H1 (cell line): ENCODE measurements at regions not wholly inside any gene's neighbourhood (a gene's known extent, or its start where the extent isn't known, plus 50 kb on each side); places are given as distances from the start of the nearest gene placed in this dataset.

ENCODE experiments used
- CTCF ChIA-PET: fragments of 300-600 bp; sonication (Branson Sonifier 250); formaldehyde crosslinking; loops from one replicate; lab custom pipeline; 2021; ENCODE audit not compliant: partially characterized antibody; lab: Charles Lee
- POLR2A ChIA-PET: fragments of 300-600 bp; sonication (Branson Sonifier 250); formaldehyde crosslinking; loops from one replicate; lab custom pipeline; 2021; ENCODE audit warnings: inconsistent platforms; ENCODE audit not compliant: partially characterized antibody; lab: Charles Lee
- DNase-seq, 2 experiments: peaks; one replicate each; pipeline versions ENCODE4 v3.0.0 to v3.0.0-alpha.2; 2010 to 2022; ENCODE audit warnings: low spot score in 2 of 2, low read depth in 1 of 2, mixed read lengths in 1 of 2
- FAIRE-seq: peaks from 2 replicates; lab custom pipeline; 2011; peaks lifted over from hg19 to GRCh38; lab: Jason Lieb, UNC
- H2AFZ ChIP-seq: 2 replicates; pipeline ENCODE4 v1.8.1; 2012; ENCODE audit warnings: low read length, inconsistent platforms
- H2AK5ac ChIP-seq: 2 replicates; pipeline ENCODE4 v1.6.1; 2013; ENCODE audit warnings: low read depth, low read length
- H2BK120ac ChIP-seq: replicated peaks from 2 replicates; pipeline ENCODE3; 2013; ENCODE audit warnings: low read depth, low read length, inconsistent platforms
- H2BK12ac ChIP-seq: 2 replicates; pipeline ENCODE4 v1.6.1; 2013; ENCODE audit warnings: low read depth, low read length
- H2BK15ac ChIP-seq: 2 replicates; pipeline ENCODE4 v1.6.1; 2013; ENCODE audit warnings: low read length
- H2BK20ac ChIP-seq: 2 replicates; pipeline ENCODE4 v1.6.1; 2013; ENCODE audit warnings: low read length
- H2BK5ac ChIP-seq: 2 replicates; pipeline ENCODE4 v1.6.1; 2013; ENCODE audit warnings: low read depth, low read length
- H3K14ac ChIP-seq: 2 replicates; pipeline ENCODE4 v1.6.1; 2013; ENCODE audit warnings: inconsistent platforms; ENCODE audit not compliant: insufficient read length
- H3K18ac ChIP-seq: 2 replicates; pipeline ENCODE4 v1.6.1; 2013; ENCODE audit warnings: low read length; ENCODE audit errors: extremely low read depth
- H3K23ac ChIP-seq: 2 replicates; pipeline ENCODE4 v1.6.1; 2013; ENCODE audit warnings: inconsistent platforms; ENCODE audit not compliant: insufficient read length
- H3K23me2 ChIP-seq: 2 replicates; pipeline ENCODE4 v1.6.1; 2013; ENCODE audit warnings: low read depth, low read length
- H3K27ac ChIP-seq: 2 replicates; pipeline ENCODE4 v1.6.1; 2011; ENCODE audit warnings: low read depth, low read length, inconsistent platforms
- H3K27me3 ChIP-seq, 4 experiments: replicated peaks in 1 of 4; 1 replicate in 1 of 4; 2 replicates in 3 of 4; pipeline versions ENCODE4 v1.6.1 to v1.8.1; 2011 to 2013; ENCODE audit warnings: low read length in 3 of 4, mild to moderate bottlenecking in 3 of 4, inconsistent platforms in 2 of 4, mixed read lengths in 2 of 4, moderate library complexity in 1 of 4; ENCODE audit not compliant: control insufficient read depth in 3 of 4, insufficient read depth in 3 of 4; ENCODE audit errors: extremely low read depth in 1 of 4
- H3K36me3 ChIP-seq, 4 experiments: 2 replicates each; pipeline versions ENCODE4 v1.6.1 to v1.8.1; 2011 to 2013; ENCODE audit warnings: mild to moderate bottlenecking in 4 of 4, low read length in 3 of 4, moderate library complexity in 2 of 4, control low read depth in 1 of 4, inconsistent platforms in 1 of 4; ENCODE audit not compliant: insufficient read depth in 4 of 4, control insufficient read depth in 2 of 4
- H3K4ac ChIP-seq: replicated peaks from 2 replicates; pipeline ENCODE3; 2013; ENCODE audit warnings: low read length, low read depth, mixed read lengths, inconsistent platforms; ENCODE audit not compliant: insufficient read length
- H3K4me1 ChIP-seq, 4 experiments: replicated peaks in 1 of 4; 1 replicate in 1 of 4; 2 replicates in 3 of 4; pipeline versions ENCODE4 v1.6.1 to v1.8.1; 2011 to 2013; ENCODE audit warnings: low read length in 3 of 4, inconsistent platforms in 2 of 4, mixed read lengths in 1 of 4; ENCODE audit not compliant: insufficient read depth in 4 of 4, control insufficient read depth in 3 of 4
- H3K4me2 ChIP-seq, 2 experiments: 2 replicates each; pipeline versions ENCODE4 v1.6.1 to v1.8.1; 2011 to 2013; ENCODE audit warnings: low read depth in 2 of 2, low read length in 2 of 2, control low read depth in 1 of 2, inconsistent platforms in 1 of 2, mild to moderate bottlenecking in 1 of 2; ENCODE audit not compliant: insufficient read depth in 1 of 2
- H3K4me3 ChIP-seq, 4 experiments: fragments of 200-600, 300-600 bp in 1 of 4; sonication (generic), shearing (Covaris generic), sonication (Bioruptor Twin) in 1 of 4; 2 replicates each; pipeline versions ENCODE4 v1.5.1 to v1.8.1; 2011 to 2016; ENCODE audit warnings: low read length in 4 of 4, low read depth in 3 of 4, control low read depth in 2 of 4, inconsistent platforms in 2 of 4, mild to moderate bottlenecking in 2 of 4, mixed read lengths in 1 of 4, moderate library complexity in 1 of 4; ENCODE audit not compliant: insufficient read depth in 2 of 4; ENCODE audit errors: extremely low read depth in 1 of 4
- H3K56ac ChIP-seq: replicated peaks from 2 replicates; pipeline ENCODE3; 2013; ENCODE audit warnings: low read depth, mild to moderate bottlenecking, mixed read lengths, low read length, inconsistent platforms; ENCODE audit not compliant: insufficient read length
- H3K79me1 ChIP-seq: 2 replicates; pipeline ENCODE4 v1.6.1; 2013; ENCODE audit warnings: low read depth, low read length, control low read depth
- H3K79me2 ChIP-seq, 2 experiments: 2 replicates each; pipeline versions ENCODE4 v1.6.1 to v1.8.1; 2012 to 2013; ENCODE audit warnings: low read length in 2 of 2, mild to moderate bottlenecking in 2 of 2, inconsistent platforms in 1 of 2; ENCODE audit not compliant: insufficient read depth in 2 of 2, control insufficient read depth in 1 of 2
- H3K9ac ChIP-seq, 4 experiments: replicated peaks in 1 of 4; 1 replicate in 1 of 4; 2 replicates in 3 of 4; pipeline versions ENCODE4 v1.6.1 to v1.8.1; 2011 to 2013; ENCODE audit warnings: low read depth in 3 of 4, low read length in 3 of 4, control low read depth in 2 of 4, mild to moderate bottlenecking in 2 of 4, moderate library complexity in 2 of 4, inconsistent platforms in 1 of 4; ENCODE audit errors: extremely low read depth in 1 of 4
- H3K9me3 ChIP-seq, 2 experiments: 2 replicates each; pipeline versions ENCODE4 v1.6.1 to v1.8.1; 2012 to 2013; ENCODE audit warnings: mild to moderate bottlenecking in 2 of 2, moderate library complexity in 2 of 2, control low read depth in 1 of 2, inconsistent platforms in 1 of 2, low read depth in 1 of 2, low read length in 1 of 2, mixed read lengths in 1 of 2; ENCODE audit not compliant: insufficient read depth in 2 of 2
- H4K20me1 ChIP-seq, 2 experiments: replicated peaks in 1 of 2; 2 replicates each; pipeline versions ENCODE3 to v1.8.1; 2011 to 2013; ENCODE audit warnings: inconsistent platforms in 2 of 2, low read length in 2 of 2, mild to moderate bottlenecking in 1 of 2; ENCODE audit not compliant: insufficient read depth in 2 of 2, control insufficient read depth in 1 of 2
- H4K5ac ChIP-seq: 2 replicates; pipeline ENCODE4 v1.6.1; 2013; ENCODE audit warnings: low read length, low read depth, mixed read lengths, inconsistent platforms; ENCODE audit not compliant: insufficient read length
- H4K8ac ChIP-seq: 2 replicates; pipeline ENCODE4 v1.8.0; 2013; ENCODE audit warnings: mild to moderate bottlenecking, moderate library complexity, low read length, inconsistent platforms; ENCODE audit not compliant: insufficient read depth; ENCODE audit errors: extremely low read depth
- H4K91ac ChIP-seq: replicated peaks from 2 replicates; pipeline ENCODE3; 2013; ENCODE audit warnings: low read length, mixed read lengths, inconsistent platforms; ENCODE audit not compliant: insufficient read length
- ATF3 ChIP-seq: IDR thresholded peaks from 2 replicates; pipeline ENCODE4 v1.6.1; 2011; ENCODE audit warnings: low read depth, mild to moderate bottlenecking, low read length; ENCODE audit not compliant: insufficient read depth
- CHD1 ChIP-seq: IDR thresholded peaks from 2 replicates; pipeline ENCODE4 v1.6.1; 2012; ENCODE audit warnings: low read depth, low read length, improper control_type of control experiment
- CTCF ChIP-seq, 3 experiments: IDR thresholded peaks; 1 replicate in 2 of 3; 2 replicates in 1 of 3; pipeline versions ENCODE4 v1.5.1 to v1.6.1; 2011; ENCODE audit warnings: low read length in 3 of 3, mild to moderate bottlenecking in 3 of 3, inconsistent platforms in 2 of 3, low read depth in 1 of 3, moderate library complexity in 1 of 3; ENCODE audit not compliant: insufficient read depth in 1 of 3; ENCODE audit errors: control extremely low read depth in 1 of 3
- EZH2 ChIP-seq: fragments of 200-600 bp; sonication (generic); IDR thresholded peaks from 2 replicates; pipeline ENCODE4 v1.7.1; 2012; ENCODE audit warnings: low read depth, mild to moderate bottlenecking, moderate library complexity, low read length, inconsistent platforms; ENCODE audit not compliant: severe bottlenecking
- GTF2F1 ChIP-seq: IDR thresholded peaks from 2 replicates; pipeline ENCODE4 v1.6.1; 2012; ENCODE audit warnings: low read depth, low read length, improper control_type of control experiment, borderline replicate concordance
- KDM5A ChIP-seq: fragments of 200-600 bp; IDR thresholded peaks from 2 replicates; pipeline ENCODE4 v1.7.1; 2012; ENCODE audit warnings: mild to moderate bottlenecking, low read length, inconsistent platforms, mixed read lengths
- MAX ChIP-seq: IDR thresholded peaks from 2 replicates; pipeline ENCODE4 v1.6.1; 2012; ENCODE audit warnings: inconsistent platforms
- NANOG ChIP-seq: IDR thresholded peaks from 2 replicates; pipeline ENCODE4 v1.6.1; 2011; ENCODE audit warnings: low read length, low read depth, mild to moderate bottlenecking, inconsistent platforms; ENCODE audit not compliant: insufficient read depth, poor library complexity, severe bottlenecking
- RAD21 ChIP-seq, 2 experiments: IDR thresholded peaks in 1 of 2; conservative IDR thresholded peaks in 1 of 2; 2 replicates each; pipeline ENCODE4 v1.6.1; 2011; ENCODE audit warnings: low read depth in 2 of 2, low read length in 2 of 2, improper control_type of control experiment in 1 of 2, inconsistent platforms in 1 of 2, mild to moderate bottlenecking in 1 of 2, moderate library complexity in 1 of 2
- SP4 ChIP-seq: IDR thresholded peaks from 2 replicates; pipeline ENCODE4 v1.6.1; 2012; ENCODE audit warnings: low read length, inconsistent platforms
- TBP ChIP-seq: IDR thresholded peaks from 2 replicates; pipeline ENCODE4 v1.6.1; 2011; ENCODE audit warnings: low read depth, low read length, improper control_type of control experiment
- ZNF274 ChIP-seq: IDR thresholded peaks from 2 replicates; pipeline ENCODE4 v1.7.0; 2012; ENCODE audit warnings: low read length, borderline replicate concordance; ENCODE audit errors: extremely low read depth

GRCh38 chr1:228801068-228801467 lies 65.8 kb downstream of the RHOU start:
- Histone ChIP-seq H3K56ac (no peak overlapping the region), H3K9ac (no peak overlapping the region), H3K79me2 (no peaks in the 10 kb centered on the region), H2BK20ac (no peak overlapping the region), H3K27me3 (no peaks in the 10 kb centered on the region), H4K20me1 (no peaks in the 10 kb centered on the region), H3K18ac (no peak overlapping the region), H3K14ac (no peak overlapping the region), H3K9me3 (no peaks in the 10 kb centered on the region), H2AK5ac (no peak overlapping the region), H2AFZ (no peak overlapping the region), H2BK12ac (no peak overlapping the region), H3K23ac (no peak overlapping the region), H3K79me1 (no peaks in the 10 kb centered on the region), H4K5ac (no peak overlapping the region), H2BK5ac (no peak overlapping the region), H3K4me3 (no peak overlapping the region), H2BK15ac (no peak overlapping the region), H3K4me1 (peaks cover 0 to 11% (median 5%) of the 10 kb centered on the region in 4 experiments; a peak in 4 of 7 replicates), H2BK120ac (no peak overlapping the region), H4K8ac (no peak overlapping the region), H3K23me2 (peaks cover 2% of the 10 kb centered on the region; the same call in 1 of the 2 replicates), H3K36me3 (no peaks in the 10 kb centered on the region), H3K27ac (no peak overlapping the region), H3K4me2 (no peak overlapping the region), H3K4ac (no peak overlapping the region), H4K91ac (no peak overlapping the region)
- POLR2A ChIA-PET: no interaction called here
- CTCF ChIA-PET: no interaction called here
- DNase-seq (peak in 1 of 2 experiments; percentile 10), FAIRE-seq (no peak)
- TF ChIP-seq CTCF (IDR thresholded peaks at IDR 0.05; ENCODE audit: control extremely low read depth in 1 of 3, insufficient read depth in 1 of 3, low read depth in 1 of 3, low read length in 3 of 3): no peak
- no peak for TF ChIP-seq ZNF274
- TF ChIP-seq RAD21 (IDR thresholded peaks at IDR 0.05 in 1 of 2, conservative IDR thresholded peaks at IDR 0.05 in 1 of 2; ENCODE audit: low read depth in 2 of 2, low read length in 2 of 2): no peak
- no peak for TF ChIP-seq NANOG
- TF ChIP-seq KDM5A: no peak
- TF ChIP-seq ATF3: no peak
- TF ChIP-seq MAX: no peak
- TF ChIP-seq TBP: no peak
- TF ChIP-seq SP4: no peak
- TF ChIP-seq CHD1: no peak
- no peak for TF ChIP-seq GTF2F1
- TF ChIP-seq EZH2: no peak
